ENCODE measurements at regions not wholly inside any gene's neighbourhood (a gene's known extent, or its start where the extent isn't known, plus 50 kb on each side); places are given as distances from the start of the nearest gene placed in this dataset.

- no peaks in the 10 kb centered on the region for H3K36me3 ChIP-seq (ENCODE audit: control insufficient read depth, insufficient read depth, low read length)
- no peaks in the 10 kb centered on the region for H3K27me3 ChIP-seq (ENCODE audit: control insufficient read depth, insufficient read depth, low read length, poor library complexity, severe bottlenecking)
- WGBS, 2 experiments, result 89 to 94% methylated on average over 1 of the region's 1 CpG
- no peak overlapping the region for H3K4me3 ChIP-seq (ENCODE audit: insufficient read depth, low read depth, low read length)
- H3K4me1 ChIP-seq (ENCODE audit: control insufficient read depth, insufficient read depth, low read length), result no peaks in the 10 kb centered on the region
- no peak overlapping the region for H3K27ac ChIP-seq (ENCODE audit: insufficient read depth, low read depth, low read length, poor library complexity, severe bottlenecking)
- H3K9me3 ChIP-seq (ENCODE audit: control insufficient read depth, low read length), result peaks cover 2% of the 10 kb centered on the region
Measured at GRCh38 chr11:27287205-27287604, 75.8 kb downstream of the CCDC34 start.

GRCh38 chr11:27285761-27286160 lies 77.3 kb downstream of the CCDC34 start:
- Histone ChIP-seq H3K36me3 (ENCODE audit: control insufficient read depth, insufficient read depth, low read length) (no peaks in the 10 kb centered on the region), H3K27me3 (ENCODE audit: control insufficient read depth, insufficient read depth, low read length, poor library complexity, severe bottlenecking) (no peaks in the 10 kb centered on the region), H3K4me1 (ENCODE audit: control insufficient read depth, insufficient read depth, low read length) (no peaks in the 10 kb centered on the region), H3K27ac (ENCODE audit: insufficient read depth, low read depth, low read length, poor library complexity, severe bottlenecking) (no peak overlapping the region), H3K4me3 (ENCODE audit: insufficient read depth, low read depth, low read length) (no peak overlapping the region), H3K9me3 (ENCODE audit: control insufficient read depth, low read length) (no peaks in the 10 kb centered on the region)
- WGBS, 2 experiments, result 87 to 89% methylated on average over 3 of the region's 3 CpGs

DNA sequence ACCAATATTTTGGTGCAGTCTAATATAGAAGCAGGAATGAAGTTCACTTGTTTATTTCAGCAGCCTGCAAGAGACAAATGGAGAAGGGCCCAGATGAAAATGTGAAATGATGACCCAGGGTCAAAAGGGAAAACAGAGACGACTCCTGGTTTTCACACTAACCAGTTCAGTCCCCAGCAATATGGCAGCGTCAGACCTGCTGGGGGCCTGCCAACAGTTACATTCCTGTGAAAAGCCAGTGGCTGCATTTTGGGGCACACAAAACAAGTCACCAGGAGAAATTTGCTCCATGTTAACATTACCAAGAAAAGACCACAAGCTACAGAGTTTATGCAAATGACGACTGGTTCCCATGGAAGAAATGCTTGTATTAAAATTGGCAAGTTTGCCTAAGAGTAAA lies 80.2 kb downstream of the CCDC34 start:
- WGBS, 2 experiments, result 58 to 70% methylated on average over 2 to 3 of the region's 3 CpGs

DNA sequence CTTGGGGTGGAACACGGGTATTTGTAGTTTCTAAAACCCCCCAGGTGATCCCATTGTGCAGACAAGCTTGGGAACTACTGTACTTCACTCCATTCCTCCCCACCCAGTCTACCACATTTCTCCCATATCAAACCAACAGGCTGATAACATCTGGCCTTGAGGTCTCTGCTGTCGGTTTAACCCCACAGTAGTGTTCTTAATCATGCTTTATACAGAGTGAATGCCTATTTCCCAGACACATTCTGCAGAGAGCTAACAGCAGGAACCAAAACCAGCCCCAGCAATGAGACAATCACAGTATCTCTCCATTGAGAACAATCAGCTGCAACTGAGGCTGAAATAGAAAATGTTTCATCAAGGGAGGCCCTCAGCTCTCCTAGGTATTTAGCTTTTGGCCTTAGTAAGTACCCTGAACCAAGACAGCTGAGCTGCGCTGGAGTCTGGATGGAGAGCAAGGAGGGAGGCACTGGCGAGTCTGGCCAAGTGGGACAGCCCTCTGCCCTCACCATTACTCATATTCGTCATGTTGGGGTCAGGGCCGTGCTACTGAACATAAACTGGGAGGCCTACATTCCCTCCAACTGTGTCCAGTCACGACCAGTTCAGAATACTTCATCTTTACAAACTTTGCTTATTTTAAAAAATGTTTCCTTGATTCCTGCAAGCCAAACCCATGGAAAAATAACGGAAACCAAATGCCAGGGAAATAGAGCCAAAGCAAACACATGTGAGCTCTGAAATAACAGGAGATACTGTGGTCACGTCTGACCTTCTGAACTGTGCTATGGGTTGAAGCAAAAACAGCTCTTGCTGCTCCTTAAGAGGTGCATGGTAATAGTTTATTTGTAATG lies 81.0 kb downstream of the CCDC34 start:
- Histone ChIP-seq H3K4me3 (ENCODE audit: insufficient read depth, low read depth, low read length) (no peak overlapping the region), H3K9me3 (ENCODE audit: control insufficient read depth, low read length) (no peaks in the 10 kb centered on the region), H3K4me1 (ENCODE audit: control insufficient read depth, insufficient read depth, low read length) (peaks cover 7% of the 10 kb centered on the region), H3K36me3 (ENCODE audit: control insufficient read depth, insufficient read depth, low read length) (no peaks in the 10 kb centered on the region), H3K27ac (ENCODE audit: insufficient read depth, low read depth, low read length, poor library complexity, severe bottlenecking) (no peak overlapping the region), H3K27me3 (ENCODE audit: control insufficient read depth, insufficient read depth, low read length, poor library complexity, severe bottlenecking) (no peaks in the 10 kb centered on the region)
- 84 to 88% methylated on average over 9 of the region's 9 CpGs for WGBS, 2 experiments

More for the DNA sequence above, 80.2 kb downstream of the CCDC34 start:
- Histone ChIP-seq H3K27ac (ENCODE audit: insufficient read depth, low read depth, low read length, poor library complexity, severe bottlenecking) (no peak overlapping the region), H3K9me3 (ENCODE audit: control insufficient read depth, low read length) (no peaks in the 10 kb centered on the region), H3K27me3 (ENCODE audit: control insufficient read depth, insufficient read depth, low read length, poor library complexity, severe bottlenecking) (no peaks in the 10 kb centered on the region), H3K4me3 (ENCODE audit: insufficient read depth, low read depth, low read length) (no peak overlapping the region), H3K4me1 (ENCODE audit: control insufficient read depth, insufficient read depth, low read length) (peaks cover 5% of the 10 kb centered on the region), H3K36me3 (ENCODE audit: control insufficient read depth, insufficient read depth, low read length) (no peaks in the 10 kb centered on the region)

GRCh38 chr11:27281276-27281675 lies 81.7 kb downstream of the CCDC34 start:
- Histone ChIP-seq H3K9me3 (ENCODE audit: control insufficient read depth, low read length) (no peaks in the 10 kb centered on the region), H3K27ac (ENCODE audit: insufficient read depth, low read depth, low read length, poor library complexity, severe bottlenecking) (no peak overlapping the region)
- WGBS, 2 experiments, result 85 to 86% methylated on average over 1 to 2 of the region's 2 CpGs

GRCh38 chr11:27280140-27280539 lies 82.9 kb downstream of the CCDC34 start:
- Histone ChIP-seq H3K4me3 (ENCODE audit: insufficient read depth, low read depth, low read length) (no peak overlapping the region), H3K36me3 (ENCODE audit: control insufficient read depth, insufficient read depth, low read length) (no peaks in the 10 kb centered on the region), H3K9me3 (ENCODE audit: control insufficient read depth, low read length) (no peaks in the 10 kb centered on the region), H3K27ac (ENCODE audit: insufficient read depth, low read depth, low read length, poor library complexity, severe bottlenecking) (no peak overlapping the region), H3K27me3 (ENCODE audit: control insufficient read depth, insufficient read depth, low read length, poor library complexity, severe bottlenecking) (no peaks in the 10 kb centered on the region), H3K4me1 (ENCODE audit: control insufficient read depth, insufficient read depth, low read length) (peaks cover 7% of the 10 kb centered on the region)
- WGBS, 2 experiments, result 93 to 94% methylated on average over 3 of the region's 3 CpGs

More at GRCh38 chr11:27281276-27281675, 81.7 kb downstream of the CCDC34 start:
- peaks cover 7% of the 10 kb centered on the region for H3K4me1 ChIP-seq (ENCODE audit: control insufficient read depth, insufficient read depth, low read length)
- H3K4me3 ChIP-seq (ENCODE audit: insufficient read depth, low read depth, low read length), result no peak overlapping the region
- H3K27me3 ChIP-seq (ENCODE audit: control insufficient read depth, insufficient read depth, low read length, poor library complexity, severe bottlenecking), result no peaks in the 10 kb centered on the region
- no peaks in the 10 kb centered on the region for H3K36me3 ChIP-seq (ENCODE audit: control insufficient read depth, insufficient read depth, low read length)

GRCh38 chr11:27279460-27279859 lies 83.6 kb downstream of the CCDC34 start:
- 93 to 97% methylated on average over 2 to 4 of the region's 4 CpGs for WGBS, 2 experiments
- Histone ChIP-seq H3K9me3 (ENCODE audit: control insufficient read depth, low read length) (no peaks in the 10 kb centered on the region), H3K27ac (ENCODE audit: insufficient read depth, low read depth, low read length, poor library complexity, severe bottlenecking) (no peak overlapping the region), H3K4me3 (ENCODE audit: insufficient read depth, low read depth, low read length) (no peak overlapping the region), H3K36me3 (ENCODE audit: control insufficient read depth, insufficient read depth, low read length) (no peaks in the 10 kb centered on the region), H3K4me1 (ENCODE audit: control insufficient read depth, insufficient read depth, low read length) (peaks cover 7% of the 10 kb centered on the region), H3K27me3 (ENCODE audit: control insufficient read depth, insufficient read depth, low read length, poor library complexity, severe bottlenecking) (no peaks in the 10 kb centered on the region)

GRCh38 chr11:27277843-27278242 lies 85.2 kb downstream of the CCDC34 start:
- peaks cover 7% of the 10 kb centered on the region for H3K4me1 ChIP-seq (ENCODE audit: control insufficient read depth, insufficient read depth, low read length)
- no peaks in the 10 kb centered on the region for H3K36me3 ChIP-seq (ENCODE audit: control insufficient read depth, insufficient read depth, low read length)
- H3K27me3 ChIP-seq (ENCODE audit: control insufficient read depth, insufficient read depth, low read length, poor library complexity, severe bottlenecking), result no peaks in the 10 kb centered on the region
- WGBS, 2 experiments, result 49 to 81% methylated on average over 1 of the region's 1 CpG
- no peak overlapping the region for H3K27ac ChIP-seq (ENCODE audit: insufficient read depth, low read depth, low read length, poor library complexity, severe bottlenecking)
- no peaks in the 10 kb centered on the region for H3K9me3 ChIP-seq (ENCODE audit: control insufficient read depth, low read length)
- no peak overlapping the region for H3K4me3 ChIP-seq (ENCODE audit: insufficient read depth, low read depth, low read length)

DNA sequence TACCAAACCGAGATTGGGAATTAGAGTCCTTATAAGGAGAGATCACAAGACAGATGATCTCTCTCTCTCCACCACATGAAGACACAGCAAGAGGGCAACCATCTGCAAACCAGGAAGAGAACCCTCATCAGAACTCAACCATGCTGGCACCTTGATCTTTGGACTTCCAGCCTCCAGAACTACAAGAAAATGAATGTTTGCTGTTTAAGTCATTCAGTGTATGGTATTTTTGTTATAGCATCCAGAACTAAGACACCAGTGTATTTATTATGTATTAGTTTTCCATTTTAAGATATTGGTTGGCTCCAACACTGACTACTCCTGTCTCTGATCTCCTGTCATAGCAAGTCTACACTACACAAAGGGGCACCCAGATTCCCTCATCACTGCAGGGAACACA lies 86.9 kb downstream of the CCDC34 start:
- Histone ChIP-seq H3K27ac (ENCODE audit: insufficient read depth, low read depth, low read length, poor library complexity, severe bottlenecking) (no peak overlapping the region), H3K36me3 (ENCODE audit: control insufficient read depth, insufficient read depth, low read length) (no peaks in the 10 kb centered on the region), H3K9me3 (ENCODE audit: control insufficient read depth, low read length) (no peaks in the 10 kb centered on the region), H3K4me1 (ENCODE audit: control insufficient read depth, insufficient read depth, low read length) (peaks cover 7% of the 10 kb centered on the region), H3K4me3 (ENCODE audit: insufficient read depth, low read depth, low read length) (no peak overlapping the region), H3K27me3 (ENCODE audit: control insufficient read depth, insufficient read depth, low read length, poor library complexity, severe bottlenecking) (no peaks in the 10 kb centered on the region)
- WGBS, 2 experiments, result 88 to 91% methylated on average over 1 of the region's 1 CpG

DNA sequence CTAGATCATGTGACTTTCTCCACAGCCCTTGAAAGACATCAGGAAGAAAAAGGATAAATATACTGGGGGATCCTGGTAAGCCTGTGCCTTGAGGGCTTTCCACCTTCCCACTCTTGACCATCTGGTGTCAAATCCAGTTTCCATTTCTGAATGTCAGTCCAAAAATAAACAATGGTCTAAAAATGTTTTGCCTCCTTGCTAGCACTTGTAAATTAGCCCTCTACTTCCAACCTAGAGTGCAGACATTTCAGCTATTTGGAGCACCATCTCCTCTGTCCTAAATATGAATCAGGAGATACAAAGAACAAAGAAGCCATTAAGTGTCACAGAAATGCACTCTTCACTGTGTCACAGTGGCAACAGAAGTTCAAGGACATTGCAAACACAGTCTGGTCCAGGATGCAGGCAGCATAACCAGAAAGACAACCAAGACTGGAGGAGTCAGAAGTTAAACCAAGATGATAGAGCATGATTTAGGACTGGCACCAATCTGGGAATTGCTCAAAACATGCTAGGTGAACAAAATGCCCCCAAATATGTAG lies 88.1 kb downstream of the CCDC34 start:
- no peak overlapping the region for H3K4me3 ChIP-seq (ENCODE audit: insufficient read depth, low read depth, low read length)

More for the DNA sequence above, 88.1 kb downstream of the CCDC34 start:
- H3K4me1 ChIP-seq (ENCODE audit: control insufficient read depth, insufficient read depth, low read length), result peaks cover 7% of the 10 kb centered on the region
- H3K9me3 ChIP-seq (ENCODE audit: control insufficient read depth, low read length), result no peaks in the 10 kb centered on the region
- no peaks in the 10 kb centered on the region for H3K27me3 ChIP-seq (ENCODE audit: control insufficient read depth, insufficient read depth, low read length, poor library complexity, severe bottlenecking)
- H3K27ac ChIP-seq (ENCODE audit: insufficient read depth, low read depth, low read length, poor library complexity, severe bottlenecking), result no peak overlapping the region
- H3K36me3 ChIP-seq (ENCODE audit: control insufficient read depth, insufficient read depth, low read length), result no peaks in the 10 kb centered on the region

All from ectodermal cell (in vitro differentiated cells).